HEK293 (cell line): ENCODE measurements at regions not wholly inside any gene's neighbourhood (a gene's known extent, or its start where the extent isn't known, plus 50 kb on each side); places are given as distances from the start of the nearest gene placed in this dataset.
"Not testable (repeated sequence)": the region's sequence is repeated elsewhere in the genome, so short reads cannot be mapped to it uniquely, and the experiment has no call there.

Source experiments
- CTCF ChIA-PET: fragments of 350-600 bp; formaldehyde crosslinking; extraction: SDS; loops from one replicate; lab custom pipeline; 2021; ENCODE audit warnings: antibody characterized with exemption; lab: Yijun Ruan, JAX
- POLR2A ChIA-PET: fragments of 300-600 bp; formaldehyde crosslinking; extraction: SDS; loops from one replicate; lab custom pipeline; 2020; ENCODE audit warnings: antibody characterized with exemption, inconsistent platforms; lab: Yijun Ruan, JAX
- H3K27ac ChIP-seq: fragments of 200-500 bp; sonication (Bioruptor generic); 2 replicates; pipeline ENCODE4 v1.5.1; 2014; ENCODE audit warnings: low read depth, low read length, control low read depth, inconsistent platforms; ENCODE audit errors: extremely low read depth
- H3K36me3 ChIP-seq, 2 experiments: fragments of 200-500 bp in 1 of 2; sonication (Bioruptor generic) in 1 of 2; 1 replicate in 1 of 2; 2 replicates in 1 of 2; pipeline ENCODE4 v1.5.1; 2014 to 2017; ENCODE audit warnings: inconsistent platforms in 2 of 2, low read length in 2 of 2; ENCODE audit not compliant: control insufficient read depth in 2 of 2, insufficient read depth in 1 of 2
- H3K4me1 ChIP-seq: fragments of 200-500 bp; sonication (Bioruptor generic); 2 replicates; pipeline ENCODE4 v1.5.1; 2014; ENCODE audit warnings: mild to moderate bottlenecking, low read length, inconsistent platforms; ENCODE audit not compliant: control insufficient read depth, insufficient read depth
- H3K4me3 ChIP-seq: 2 replicates; pipeline ENCODE4 v1.5.1; 2011; ENCODE audit warnings: low read depth, mild to moderate bottlenecking, control low read depth, low read length, moderate library complexity
- H3K9me3 ChIP-seq: fragments of 200-500 bp; sonication (Bioruptor generic); 2 replicates; pipeline ENCODE4 v1.5.1; 2014; ENCODE audit warnings: low read depth, low read length, inconsistent platforms; ENCODE audit not compliant: control insufficient read depth, insufficient read depth
- HOXA7 ChIP-seq: sonication (generic); formaldehyde crosslinking; IDR thresholded peaks from 2 replicates; pipeline ENCODE4 v1.8.1; 2022; ENCODE audit warnings: missing genetic modification reagents, borderline replicate concordance
- SETDB1 ChIP-seq: IDR thresholded peaks from one replicate; pipeline ENCODE4 v1.6.1; 2017; ENCODE audit warnings: mild to moderate bottlenecking, low read length, moderate library complexity, mixed read lengths; ENCODE audit not compliant: insufficient read length
- TRIM28 ChIP-seq: IDR thresholded peaks from 2 replicates; pipeline ENCODE4 v1.6.1; 2011; ENCODE audit warnings: low read length, control low read depth, borderline replicate concordance
- YY2 ChIP-seq: fragments of 450-650 bp; formaldehyde crosslinking; IDR thresholded peaks from 2 replicates; pipeline ENCODE4 v1.5.1; 2016; ENCODE audit warnings: missing biosample characterization, missing genetic modification characterization
- ZNF10 ChIP-seq: fragments of 450-650 bp; formaldehyde crosslinking; IDR thresholded peaks from 2 replicates; pipeline ENCODE4 v1.5.1; 2017; ENCODE audit warnings: missing biosample characterization, missing genetic modification characterization
- ZNF146 ChIP-seq: fragments of 450-650 bp; formaldehyde crosslinking; IDR thresholded peaks from 2 replicates; pipeline ENCODE4 v1.5.1; 2016; ENCODE audit warnings: missing biosample characterization, missing genetic modification characterization
- ZNF175 ChIP-seq: fragments of 450-650 bp; formaldehyde crosslinking; IDR thresholded peaks from 2 replicates; pipeline ENCODE4 v1.5.1; 2016; ENCODE audit warnings: missing biosample characterization, missing genetic modification characterization
- ZNF202 ChIP-seq: fragments of 450-650 bp; formaldehyde crosslinking; IDR thresholded peaks from 2 replicates; pipeline ENCODE4 v1.5.1; 2016; ENCODE audit warnings: missing biosample characterization, missing genetic modification characterization, borderline replicate concordance
- ZNF426 ChIP-seq: fragments of 450-650 bp; formaldehyde crosslinking; IDR thresholded peaks from 2 replicates; pipeline ENCODE4 v1.5.1; 2017; ENCODE audit warnings: missing biosample characterization, missing genetic modification characterization, mild to moderate bottlenecking, inconsistent platforms, moderate library complexity
- ZNF560 ChIP-seq: fragments of 450-650 bp; formaldehyde crosslinking; IDR thresholded peaks from 2 replicates; pipeline ENCODE4 v1.5.1; 2017; ENCODE audit warnings: missing biosample characterization, missing genetic modification characterization, borderline replicate concordance
- ZNF580 ChIP-seq: fragments of 450-650 bp; formaldehyde crosslinking; IDR thresholded peaks from 2 replicates; pipeline ENCODE4 v1.5.1; 2016; ENCODE audit warnings: missing biosample characterization, missing genetic modification characterization
- ZNF747 ChIP-seq: fragments of 450-650 bp; formaldehyde crosslinking; IDR thresholded peaks from 2 replicates; pipeline ENCODE4 v1.5.1; 2016; ENCODE audit warnings: missing biosample characterization, missing genetic modification characterization
- ZSCAN18 ChIP-seq: fragments of 450-650 bp; formaldehyde crosslinking; IDR thresholded peaks from 2 replicates; pipeline ENCODE4 v1.5.1; 2016; ENCODE audit warnings: missing biosample characterization, missing genetic modification characterization
- TF ChIP-seq, protein P1 (sequence below): fragments of 450-650 bp; formaldehyde crosslinking; IDR thresholded peaks from 2 replicates; pipeline ENCODE4 v1.5.1; 2016; ENCODE audit warnings: missing biosample characterization, missing genetic modification characterization
- TF ChIP-seq, protein P2 (sequence below): fragments of 450-650 bp; IDR thresholded peaks from 2 replicates; pipeline ENCODE4 v1.5.1; 2018; ENCODE audit warnings: missing biosample characterization, mild to moderate bottlenecking, missing genetic modification characterization
- TF ChIP-seq, protein P3 (sequence below): fragments of 450-650 bp; formaldehyde crosslinking; optimal IDR thresholded peaks from 2 replicates; pipeline ENCODE3; 2016; ENCODE audit warnings: missing biosample characterization, mild to moderate bottlenecking, missing genetic modification characterization

DNA sequence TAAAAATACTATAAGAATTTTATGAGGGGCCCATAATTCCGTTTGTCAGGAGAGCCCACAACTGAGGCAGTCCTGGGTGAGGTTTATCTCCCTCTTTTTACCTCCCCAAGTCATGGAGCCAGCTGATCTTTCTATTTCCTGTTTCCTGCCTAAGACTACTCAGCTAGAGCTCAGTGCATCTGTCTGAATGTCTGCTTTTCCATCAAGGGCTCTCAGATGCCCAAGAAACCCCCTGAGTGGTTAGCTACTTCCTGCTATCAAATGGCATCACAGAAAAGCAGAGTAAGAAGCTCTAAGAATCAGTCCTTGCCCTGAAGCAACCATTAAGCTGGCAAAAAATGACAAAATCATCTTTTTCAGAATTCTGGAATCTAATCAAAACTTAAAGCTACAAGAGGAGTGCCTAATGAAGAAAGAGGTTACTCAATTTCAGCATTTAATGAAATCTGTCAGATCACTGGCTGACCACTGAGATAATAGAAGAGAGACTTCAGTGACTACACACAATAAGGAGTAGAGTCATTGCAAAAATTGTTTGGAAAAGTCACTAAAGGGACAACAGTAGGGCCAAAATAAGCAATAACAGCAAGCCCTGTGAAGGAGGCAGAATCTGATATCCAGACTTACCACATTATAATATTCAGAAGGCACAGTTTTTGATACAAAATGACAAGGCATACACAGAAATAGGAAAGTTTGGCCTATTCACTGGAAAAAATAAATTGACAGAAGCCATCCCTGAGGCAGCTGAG is 150.1 kb downstream of the CYB561 start:
- ChIA-PET CTCF (interaction anchor here (0.7 kb wide), 1 partner anchor 230 kb away, joined by 3 read pairs; no protein-coding TSS in a partner anchor), POLR2A (no interaction called here)
- Histone ChIP-seq H3K36me3 (no peaks in the 10 kb centered on the region), H3K9me3 (no peaks in the 10 kb centered on the region), H3K4me1 (peaks cover 3% of the 10 kb centered on the region; the same call in 1 of the 2 replicates), H3K27ac (no peak overlapping the region), H3K4me3 (no peak overlapping the region)
- TF ChIP-seq ZNF560 (tag by site-specific recombination): no peak
- TF ChIP-seq TRIM28: peak; percentile 72; the same call in 1 of the 2 replicates
- peak; percentile 50; the same call in 1 of the 2 replicates for TF ChIP-seq ZNF175 (tag by site-specific recombination)
- TF ChIP-seq YY2: no peak
- TF ChIP-seq, protein P1, sequence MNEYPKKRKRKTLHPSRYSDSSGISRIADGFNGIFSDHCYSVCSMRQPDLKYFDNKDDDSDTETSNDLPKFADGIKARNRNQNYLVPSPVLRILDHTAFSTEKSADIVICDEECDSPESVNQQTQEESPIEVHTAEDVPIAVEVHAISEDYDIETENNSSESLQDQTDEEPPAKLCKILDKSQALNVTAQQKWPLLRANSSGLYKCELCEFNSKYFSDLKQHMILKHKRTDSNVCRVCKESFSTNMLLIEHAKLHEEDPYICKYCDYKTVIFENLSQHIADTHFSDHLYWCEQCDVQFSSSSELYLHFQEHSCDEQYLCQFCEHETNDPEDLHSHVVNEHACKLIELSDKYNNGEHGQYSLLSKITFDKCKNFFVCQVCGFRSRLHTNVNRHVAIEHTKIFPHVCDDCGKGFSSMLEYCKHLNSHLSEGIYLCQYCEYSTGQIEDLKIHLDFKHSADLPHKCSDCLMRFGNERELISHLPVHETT (tag by site-specific recombination): no peak
- TF ChIP-seq SETDB1: peak; percentile 83
- TF ChIP-seq ZSCAN18 (tag by site-specific recombination): no peak
- no peak for TF ChIP-seq HOXA7 (CRISPR knock-in tag)
- TF ChIP-seq, protein P2, sequence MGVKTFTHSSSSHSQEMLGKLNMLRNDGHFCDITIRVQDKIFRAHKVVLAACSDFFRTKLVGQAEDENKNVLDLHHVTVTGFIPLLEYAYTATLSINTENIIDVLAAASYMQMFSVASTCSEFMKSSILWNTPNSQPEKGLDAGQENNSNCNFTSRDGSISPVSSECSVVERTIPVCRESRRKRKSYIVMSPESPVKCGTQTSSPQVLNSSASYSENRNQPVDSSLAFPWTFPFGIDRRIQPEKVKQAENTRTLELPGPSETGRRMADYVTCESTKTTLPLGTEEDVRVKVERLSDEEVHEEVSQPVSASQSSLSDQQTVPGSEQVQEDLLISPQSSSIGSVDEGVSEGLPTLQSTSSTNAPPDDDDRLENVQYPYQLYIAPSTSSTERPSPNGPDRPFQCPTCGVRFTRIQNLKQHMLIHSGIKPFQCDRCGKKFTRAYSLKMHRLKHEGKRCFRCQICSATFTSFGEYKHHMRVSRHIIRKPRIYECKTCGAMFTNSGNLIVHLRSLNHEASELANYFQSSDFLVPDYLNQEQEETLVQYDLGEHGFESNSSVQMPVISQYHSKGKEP (tag by site-specific recombination): no peak
- no peak for TF ChIP-seq ZNF426 (tag by site-specific recombination)
- no peak for TF ChIP-seq ZNF580
- TF ChIP-seq ZNF747: no peak
- TF ChIP-seq ZNF10 (tag by site-specific recombination): no peak
- TF ChIP-seq, protein P3, sequence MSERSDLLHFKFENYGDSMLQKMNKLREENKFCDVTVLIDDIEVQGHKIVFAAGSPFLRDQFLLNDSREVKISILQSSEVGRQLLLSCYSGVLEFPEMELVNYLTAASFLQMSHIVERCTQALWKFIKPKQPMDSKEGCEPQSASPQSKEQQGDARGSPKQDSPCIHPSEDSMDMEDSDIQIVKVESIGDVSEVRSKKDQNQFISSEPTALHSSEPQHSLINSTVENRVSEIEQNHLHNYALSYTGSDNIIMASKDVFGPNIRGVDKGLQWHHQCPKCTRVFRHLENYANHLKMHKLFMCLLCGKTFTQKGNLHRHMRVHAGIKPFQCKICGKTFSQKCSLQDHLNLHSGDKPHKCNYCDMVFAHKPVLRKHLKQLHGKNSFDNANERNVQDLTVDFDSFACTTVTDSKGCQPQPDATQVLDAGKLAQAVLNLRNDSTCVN (tag by site-specific recombination): no peak

DNA sequence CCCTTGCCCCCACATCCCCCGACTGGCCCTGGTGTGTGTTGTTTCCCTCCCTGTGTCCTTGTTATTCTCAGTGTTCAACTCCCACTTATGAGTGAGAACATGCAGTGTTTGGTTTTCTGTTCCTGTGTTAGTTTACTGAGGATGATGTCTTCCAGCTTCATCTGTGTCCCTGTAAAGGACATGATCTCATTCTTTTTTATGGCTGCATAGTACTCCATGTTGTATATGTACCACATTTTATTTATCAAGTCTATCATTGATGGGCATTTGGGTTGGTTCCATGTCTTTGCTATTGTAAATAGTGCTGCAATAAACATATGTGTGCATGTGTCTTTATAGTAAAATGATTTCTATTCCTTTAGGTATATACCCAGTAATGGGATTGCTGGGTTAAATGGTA is 147.2 kb downstream of the CYB561 start:
- not testable (repeated sequence) for H3K9me3 ChIP-seq, H3K27ac ChIP-seq

More for the DNA sequence above, 147.2 kb downstream of the CYB561 start:
- CTCF ChIA-PET, H3K4me3 ChIP-seq, POLR2A ChIA-PET, H3K36me3 ChIP-seq, H3K4me1 ChIP-seq: not testable (repeated sequence)
- TF ChIP-seq ZNF146 (tag by site-specific recombination) (peak; percentile 92), ZNF580 (0 out of 2 replicates have a peak, but pooled peaks have one; percentile 43), ZNF202 (tag by site-specific recombination) (0 out of 2 replicates have a peak, but pooled peaks have one; percentile 29)
